Lower lobe of right lung (tissue), 2 donors: ENCODE measurements at regions not wholly inside any gene's neighbourhood (a gene's known extent, or its start where the extent isn't known, plus 50 kb on each side); places are given as distances from the start of the nearest gene placed in this dataset.

Source experiments
- ATAC-seq, 2 donors: fragments of 200-7000 bp; cut with Tn5 transposase; one replicate each; pipeline ENCODE4 v1.9.1; 2020 to 2022; ENCODE audit warnings: mild to moderate bottlenecking in 2 of 2, moderate library complexity in 2 of 2
- DNase-seq: peaks from one replicate; pipeline ENCODE4 v3.0.0-alpha.2; 2020
- H3K27ac ChIP-seq: fragments of 200-600 bp; one replicate; pipeline ENCODE4 v1.8.0; 2022
- H3K27me3 ChIP-seq: fragments of 200-600 bp; one replicate; pipeline ENCODE4 v1.8.0; 2022; ENCODE audit warnings: low read depth
- H3K36me3 ChIP-seq: fragments of 200-600 bp; one replicate; pipeline ENCODE4 v1.8.0; 2022; ENCODE audit warnings: mild to moderate bottlenecking
- H3K4me1 ChIP-seq: fragments of 200-600 bp; one replicate; pipeline ENCODE4 v1.8.0; 2022
- H3K4me3 ChIP-seq: fragments of 200-600 bp; one replicate; pipeline ENCODE4 v1.8.0; 2022; ENCODE audit warnings: mild to moderate bottlenecking
- H3K9me3 ChIP-seq: fragments of 200-600 bp; one replicate; pipeline ENCODE4 v1.8.0; 2022
- intact Hi-C: fragments of 100-400 bp; cut with DNase I; formaldehyde crosslinking; loops from one replicate; pipeline ENCODE4 v1.11.0; 2022
- TF ChIP-seq, protein P1 (sequence below): fragments of 200-600 bp; IDR thresholded peaks from one replicate; pipeline ENCODE4 v1.8.0; 2022; ENCODE audit warnings: antibody characterized with exemption, mild to moderate bottlenecking
- donor health status: DM: no; HTN: yes; CAD: no; lungs with severe emphysema.

DNA sequence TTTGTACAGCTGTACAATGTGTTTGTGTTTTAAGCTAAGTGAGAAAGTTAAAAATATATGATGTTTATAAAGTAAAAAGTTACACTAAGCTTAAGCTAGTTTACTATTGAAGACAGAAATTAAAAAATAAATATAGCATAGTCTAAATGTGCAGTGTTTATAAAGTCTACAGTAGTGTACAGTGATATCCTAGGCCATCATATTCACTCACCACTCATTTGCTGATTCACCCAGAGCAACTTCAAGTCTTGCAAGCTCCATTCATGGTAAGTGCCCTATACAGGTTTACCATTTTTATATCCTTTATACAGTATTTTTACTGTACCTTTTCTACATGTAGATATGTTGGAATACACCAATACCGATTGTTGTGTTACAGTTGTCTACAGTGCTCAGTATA lies 553.2 kb upstream of the TBL1XR1 start:
- H3K4me3 ChIP-seq, result no peak overlapping the region
- no peaks in the 10 kb centered on the region for H3K9me3 ChIP-seq
- peaks cover 18% of the 10 kb centered on the region for H3K4me1 ChIP-seq
- TF ChIP-seq, protein P1, sequence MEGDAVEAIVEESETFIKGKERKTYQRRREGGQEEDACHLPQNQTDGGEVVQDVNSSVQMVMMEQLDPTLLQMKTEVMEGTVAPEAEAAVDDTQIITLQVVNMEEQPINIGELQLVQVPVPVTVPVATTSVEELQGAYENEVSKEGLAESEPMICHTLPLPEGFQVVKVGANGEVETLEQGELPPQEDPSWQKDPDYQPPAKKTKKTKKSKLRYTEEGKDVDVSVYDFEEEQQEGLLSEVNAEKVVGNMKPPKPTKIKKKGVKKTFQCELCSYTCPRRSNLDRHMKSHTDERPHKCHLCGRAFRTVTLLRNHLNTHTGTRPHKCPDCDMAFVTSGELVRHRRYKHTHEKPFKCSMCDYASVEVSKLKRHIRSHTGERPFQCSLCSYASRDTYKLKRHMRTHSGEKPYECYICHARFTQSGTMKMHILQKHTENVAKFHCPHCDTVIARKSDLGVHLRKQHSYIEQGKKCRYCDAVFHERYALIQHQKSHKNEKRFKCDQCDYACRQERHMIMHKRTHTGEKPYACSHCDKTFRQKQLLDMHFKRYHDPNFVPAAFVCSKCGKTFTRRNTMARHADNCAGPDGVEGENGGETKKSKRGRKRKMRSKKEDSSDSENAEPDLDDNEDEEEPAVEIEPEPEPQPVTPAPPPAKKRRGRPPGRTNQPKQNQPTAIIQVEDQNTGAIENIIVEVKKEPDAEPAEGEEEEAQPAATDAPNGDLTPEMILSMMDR, result no peak
- DNase-seq (no peak), ATAC-seq (no peak)
- intact Hi-C loops, result no loop called here
- no peaks in the 10 kb centered on the region for H3K36me3 ChIP-seq
- no peaks in the 10 kb centered on the region for H3K27me3 ChIP-seq
- H3K27ac ChIP-seq, result no peak overlapping the region

DNA sequence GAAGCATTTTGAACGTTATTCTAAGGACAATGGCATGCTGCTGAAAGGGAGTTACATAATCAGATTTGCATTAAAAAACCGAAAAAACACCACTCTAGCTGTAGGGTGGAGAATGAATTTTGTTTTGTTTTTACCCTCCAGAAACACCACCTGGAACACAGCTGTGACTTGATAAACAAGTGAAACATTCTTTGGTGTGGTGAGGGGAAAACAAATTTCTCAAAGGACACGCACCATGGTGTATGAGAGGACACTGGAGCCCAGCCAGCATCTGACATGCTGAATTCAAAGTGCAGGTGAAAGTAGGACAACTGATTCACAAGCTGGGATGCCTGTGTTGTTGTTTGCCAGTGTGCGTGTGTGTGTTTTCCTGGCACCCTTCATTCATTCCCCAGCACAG lies 554.5 kb upstream of the TBL1XR1 start:
- ATAC-seq, result no peak
- H3K4me3 ChIP-seq, result no peak overlapping the region

DNA sequence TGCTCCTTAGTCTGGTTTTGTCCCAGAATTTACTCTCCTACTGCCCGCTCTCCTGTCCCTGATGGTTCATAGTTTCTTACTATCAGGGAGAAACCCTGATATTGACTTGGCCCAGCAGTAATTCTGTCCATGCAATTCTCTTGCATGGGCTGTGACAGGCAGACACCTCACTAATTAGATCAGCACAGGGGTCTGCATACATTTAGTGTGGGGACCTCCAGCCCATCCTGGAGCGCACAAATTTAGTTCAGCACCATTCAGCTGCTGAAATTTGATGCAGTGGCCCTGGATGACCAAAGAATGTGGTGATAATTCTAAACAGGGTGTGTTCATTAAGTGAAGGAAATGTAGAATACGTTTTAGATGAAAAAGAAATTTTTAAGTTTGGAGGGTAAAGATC lies 555.5 kb upstream of the TBL1XR1 start:
- Histone ChIP-seq H3K4me3 (no peak overlapping the region), H3K36me3 (no peaks in the 10 kb centered on the region), H3K4me1 (peaks cover 18% of the 10 kb centered on the region), H3K27ac (no peak overlapping the region), H3K27me3 (no peaks in the 10 kb centered on the region), H3K9me3 (no peaks in the 10 kb centered on the region)
- DNase-seq (no peak), ATAC-seq (no peak)
- intact Hi-C loops, result no loop called here
- TF ChIP-seq, protein P1, result no peak

More for the DNA sequence above, 554.5 kb upstream of the TBL1XR1 start:
- Histone ChIP-seq H3K9me3 (no peaks in the 10 kb centered on the region), H3K27me3 (no peaks in the 10 kb centered on the region), H3K27ac (no peak overlapping the region), H3K36me3 (no peaks in the 10 kb centered on the region), H3K4me1 (peaks cover 18% of the 10 kb centered on the region)
- TF ChIP-seq, protein P1, result no peak
- intact Hi-C loops, result no loop called here
- no peak for DNase-seq

DNA sequence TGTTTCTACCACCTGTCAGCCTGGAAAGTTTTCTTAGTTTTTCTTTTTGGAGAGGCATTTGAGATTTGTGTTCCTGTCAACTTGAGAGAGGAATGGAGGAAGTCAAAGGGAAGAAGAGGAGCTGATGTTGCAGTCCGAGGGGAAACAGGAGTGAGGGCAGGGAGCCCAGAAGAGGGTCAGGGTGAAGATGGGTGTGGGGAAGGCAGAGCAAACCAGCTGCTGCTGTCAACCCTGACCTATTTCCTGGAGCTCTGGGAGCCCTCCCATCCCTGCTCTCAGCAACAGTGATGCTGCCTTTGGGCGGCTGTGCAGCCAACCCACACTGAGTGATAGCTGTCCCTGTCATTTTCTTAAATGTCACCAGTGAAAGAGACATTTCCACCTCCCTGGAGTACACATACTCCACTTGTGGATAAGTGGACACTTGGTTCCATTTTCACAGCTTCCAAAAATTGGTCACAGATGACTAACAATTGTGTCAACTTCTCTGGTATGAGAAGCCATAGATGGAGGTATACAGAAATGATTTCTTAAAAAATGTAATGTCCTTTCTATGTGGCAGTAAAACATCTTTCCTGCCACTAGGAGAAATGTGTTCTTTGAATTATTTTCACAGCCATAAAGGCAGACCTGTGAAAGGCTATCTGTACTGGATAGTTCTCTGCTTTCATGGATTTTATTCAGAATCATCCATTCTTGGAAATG lies 556.3 kb upstream of the TBL1XR1 start:
- DNase-seq (peak; percentile 47), ATAC-seq (peak; percentile 62 to 78)
- no peaks in the 10 kb centered on the region for H3K36me3 ChIP-seq
- H3K9me3 ChIP-seq, result no peaks in the 10 kb centered on the region
- no peaks in the 10 kb centered on the region for H3K27me3 ChIP-seq
- H3K4me1 ChIP-seq, result peaks cover 22% of the 10 kb centered on the region
- H3K4me3 ChIP-seq, result no peak overlapping the region
- intact Hi-C loops, result no loop called here
- TF ChIP-seq, protein P1, result no peak
- H3K27ac ChIP-seq, result peak overlapping the region; percentile 33

DNA sequence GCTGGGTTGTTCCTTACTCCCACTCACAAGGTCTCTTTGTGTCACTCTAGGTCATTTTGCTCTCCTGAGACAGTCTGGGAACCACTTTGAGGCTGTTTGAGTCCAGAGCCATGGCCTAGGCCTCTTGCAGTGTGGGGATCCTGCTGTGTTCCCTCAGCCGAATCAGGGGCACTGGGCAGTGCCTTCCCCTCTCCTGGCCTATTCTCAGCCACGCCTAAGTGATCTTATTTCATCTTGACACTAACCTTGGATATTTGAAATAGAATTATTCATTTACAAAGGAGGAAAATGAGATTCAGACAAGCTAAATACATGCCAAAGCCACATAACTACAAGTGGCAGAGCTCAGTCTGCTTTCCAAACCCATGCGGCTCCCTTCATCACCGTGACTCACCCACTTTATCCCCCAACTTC lies 557.2 kb upstream of the TBL1XR1 start:
- no peaks in the 10 kb centered on the region for H3K9me3 ChIP-seq
- TF ChIP-seq, protein P1, result no peak
- no peaks in the 10 kb centered on the region for H3K27me3 ChIP-seq
- ATAC-seq (no peak), DNase-seq (no peak)
- H3K4me1 ChIP-seq, result peaks cover 23% of the 10 kb centered on the region
- H3K27ac ChIP-seq, result peak overlapping the region; percentile 33
- H3K36me3 ChIP-seq, result no peaks in the 10 kb centered on the region
- intact Hi-C loops, result no loop called here
- H3K4me3 ChIP-seq, result no peak overlapping the region
